ENCODE measurements at regions not wholly inside any gene's neighbourhood (a gene's known extent, or its start where the extent isn't known, plus 50 kb on each side); places are given as distances from the start of the nearest gene placed in this dataset.

GRCh38 chr4:175198056-175198455, 279.9 kb downstream of the ADAM29 start:
- TF ChIP-seq, protein P1, sequence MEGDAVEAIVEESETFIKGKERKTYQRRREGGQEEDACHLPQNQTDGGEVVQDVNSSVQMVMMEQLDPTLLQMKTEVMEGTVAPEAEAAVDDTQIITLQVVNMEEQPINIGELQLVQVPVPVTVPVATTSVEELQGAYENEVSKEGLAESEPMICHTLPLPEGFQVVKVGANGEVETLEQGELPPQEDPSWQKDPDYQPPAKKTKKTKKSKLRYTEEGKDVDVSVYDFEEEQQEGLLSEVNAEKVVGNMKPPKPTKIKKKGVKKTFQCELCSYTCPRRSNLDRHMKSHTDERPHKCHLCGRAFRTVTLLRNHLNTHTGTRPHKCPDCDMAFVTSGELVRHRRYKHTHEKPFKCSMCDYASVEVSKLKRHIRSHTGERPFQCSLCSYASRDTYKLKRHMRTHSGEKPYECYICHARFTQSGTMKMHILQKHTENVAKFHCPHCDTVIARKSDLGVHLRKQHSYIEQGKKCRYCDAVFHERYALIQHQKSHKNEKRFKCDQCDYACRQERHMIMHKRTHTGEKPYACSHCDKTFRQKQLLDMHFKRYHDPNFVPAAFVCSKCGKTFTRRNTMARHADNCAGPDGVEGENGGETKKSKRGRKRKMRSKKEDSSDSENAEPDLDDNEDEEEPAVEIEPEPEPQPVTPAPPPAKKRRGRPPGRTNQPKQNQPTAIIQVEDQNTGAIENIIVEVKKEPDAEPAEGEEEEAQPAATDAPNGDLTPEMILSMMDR (IDR thresholded peaks at IDR 0.05; ENCODE audit: low read depth, low read length): no peak
- in situ Hi-C loops (cut with HindIII; ENCODE audit: low sequenced_read_pairs): no loop called here
- H3K4me3 ChIP-seq (ENCODE audit: low read depth, low read length): no peak overlapping the region
- no peak for DNase-seq (ENCODE audit: low read depth, low spot score)

DNA sequence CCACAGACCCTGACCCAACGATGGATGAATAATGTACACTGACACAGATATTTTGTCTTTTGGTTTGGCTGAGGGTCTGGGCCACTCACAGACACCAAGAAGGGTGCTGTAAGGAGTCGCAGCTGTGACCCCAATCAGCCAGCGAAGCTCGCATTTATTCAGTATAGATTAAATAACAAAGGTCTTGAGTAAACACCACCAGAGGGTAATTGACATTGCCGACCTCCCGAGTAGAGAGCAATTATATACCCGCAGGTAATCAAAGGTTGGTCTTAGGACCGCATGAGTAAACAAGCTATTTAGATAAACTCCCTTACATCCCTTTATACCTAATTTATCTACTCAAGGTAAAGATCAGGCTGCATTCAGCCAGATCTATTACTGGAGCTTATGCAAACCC, 297.1 kb downstream of the ADAM29 start:
- TF ChIP-seq, protein P1 (IDR thresholded peaks at IDR 0.05; ENCODE audit: low read depth, low read length): no peak
- no peak for DNase-seq (ENCODE audit: low read depth, low spot score)
- no peak overlapping the region for H3K4me3 ChIP-seq (ENCODE audit: low read depth, low read length)
- in situ Hi-C loops (cut with HindIII; ENCODE audit: low sequenced_read_pairs): no loop called here

DNA sequence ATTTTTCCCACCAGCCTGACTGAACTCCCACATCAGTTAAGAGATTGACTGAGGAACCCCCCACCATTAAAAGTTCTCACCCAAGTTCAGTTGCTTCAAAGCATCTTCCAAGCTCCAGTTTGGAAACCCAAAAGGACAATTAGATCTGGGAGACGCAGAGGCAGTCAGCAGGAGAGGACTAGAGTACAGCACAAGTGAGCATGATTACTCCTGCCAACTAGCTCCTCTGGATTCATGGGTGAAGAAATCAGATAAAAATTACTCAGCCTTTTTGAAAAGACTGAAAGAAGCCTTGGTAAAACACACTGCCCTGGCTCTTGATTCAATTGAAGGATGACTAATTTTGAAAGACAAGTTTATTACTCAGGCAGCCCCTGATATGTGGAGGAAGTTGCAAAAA, 297.5 kb downstream of the ADAM29 start:
- no peak overlapping the region for H3K4me3 ChIP-seq (ENCODE audit: low read depth, low read length)
- in situ Hi-C loops (cut with HindIII; ENCODE audit: low sequenced_read_pairs): no loop called here
- no peak for DNase-seq (ENCODE audit: low read depth, low spot score)
- TF ChIP-seq, protein P1 (IDR thresholded peaks at IDR 0.05; ENCODE audit: low read depth, low read length): no peak

- in situ Hi-C loops (cut with HindIII; ENCODE audit: low sequenced_read_pairs): no loop called here
- no peak for DNase-seq (ENCODE audit: low read depth, low spot score)
These were observed 311.0 kb downstream of the ADAM29 start for GRCh38 chr4:175229154-175229553.

GRCh38 chr4:175234162-175234561, 316.0 kb downstream of the ADAM29 start:
- in situ Hi-C loops (cut with HindIII; ENCODE audit: low sequenced_read_pairs): no loop called here
- H3K4me3 ChIP-seq (ENCODE audit: low read depth, low read length): no peak overlapping the region
- DNase-seq (ENCODE audit: low read depth, low spot score): no peak
- TF ChIP-seq, protein P1 (IDR thresholded peaks at IDR 0.05; ENCODE audit: low read depth, low read length): no peak

More at GRCh38 chr4:175229154-175229553, 311.0 kb downstream of the ADAM29 start:
- H3K4me3 ChIP-seq (ENCODE audit: low read depth, low read length): no peak overlapping the region
- TF ChIP-seq, protein P1 (IDR thresholded peaks at IDR 0.05; ENCODE audit: low read depth, low read length): no peak

DNA sequence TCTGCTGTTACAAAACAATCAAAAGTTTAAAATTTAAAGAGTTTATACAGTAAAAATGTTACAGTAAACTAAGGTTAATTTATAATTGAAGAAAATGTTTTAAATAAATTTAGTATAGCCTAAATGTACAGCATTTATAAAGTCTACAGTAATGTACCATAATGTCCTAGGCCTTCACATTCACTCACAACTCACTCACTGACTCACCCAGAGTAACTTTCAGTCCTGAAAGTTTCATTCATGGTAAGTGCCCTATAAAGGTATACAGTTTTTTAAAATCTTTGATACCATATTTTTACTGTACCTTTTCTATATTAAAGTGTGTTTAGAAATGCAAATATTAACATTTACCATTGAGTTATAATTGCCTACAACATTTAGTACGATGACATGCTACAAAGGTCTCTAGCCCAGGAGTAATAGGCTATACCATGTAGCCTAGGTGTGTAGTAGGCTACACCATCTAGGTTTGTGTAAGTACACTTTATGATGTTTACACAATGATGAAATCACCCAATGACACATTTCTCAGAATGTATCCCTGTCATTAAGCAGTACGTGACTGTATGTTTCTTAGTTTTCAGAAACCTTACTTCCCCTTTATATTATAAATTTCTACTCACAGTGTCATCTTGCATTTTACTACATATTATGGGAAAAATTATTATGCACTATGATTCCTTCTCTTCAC, 320.8 kb downstream of the ADAM29 start:
- H3K4me3 ChIP-seq (ENCODE audit: low read depth, low read length): no peak overlapping the region
- in situ Hi-C loops (cut with HindIII; ENCODE audit: low sequenced_read_pairs): no loop called here
- TF ChIP-seq, protein P1 (IDR thresholded peaks at IDR 0.05; ENCODE audit: low read depth, low read length): no peak
- DNase-seq (ENCODE audit: low read depth, low spot score): no peak
